NCI-H2029 (cell line): ENCODE measurements at regions not wholly inside any gene's neighbourhood (a gene's known extent, or its start where the extent isn't known, plus 50 kb on each side); places are given as distances from the start of the nearest gene placed in this dataset.
A peak's percentile ranks its signal among the peaks of the same experiment; 100 is the strongest.
"Not testable (repeated sequence)": the region's sequence is repeated elsewhere in the genome, so short reads cannot be mapped to it uniquely, and the experiment has no call there.

Experiments used
- DNase-seq: peaks from one replicate; lab custom pipeline; 2025; lab: John Stamatoyannopoulos, UW

GRCh38 chr2:8118940-8119781 is 562.7 kb upstream of the ID2 start:
- no peak for DNase-seq

GRCh38 chr2:8119782-8120505 is 561.9 kb upstream of the ID2 start:
- DNase-seq, result no peak

GRCh38 chr2:8120506-8120860 is 561.4 kb upstream of the ID2 start:
- no peak for DNase-seq

- DNase-seq, result no peak
Observed at GRCh38 chr2:8121022-8121825, 560.6 kb upstream of the ID2 start.

GRCh38 chr2:8121826-8122513 is 559.9 kb upstream of the ID2 start:
- DNase-seq, result no peak

- DNase-seq, result no peak
Observed at GRCh38 chr2:8122520-8122919, 559.3 kb upstream of the ID2 start.

GRCh38 chr2:8123464-8123863 is 558.4 kb upstream of the ID2 start:
- DNase-seq, result no peak

- DNase-seq, result no peak
Observed at GRCh38 chr2:8125741-8126711, 555.8 kb upstream of the ID2 start.

GRCh38 chr2:8126783-8127182 is 555.1 kb upstream of the ID2 start:
- DNase-seq, result no peak

- DNase-seq, result not testable (repeated sequence)
Observed at GRCh38 chr2:8131423-8131822, 550.4 kb upstream of the ID2 start.

GRCh38 chr2:8132351-8132831 is 549.5 kb upstream of the ID2 start:
- no peak for DNase-seq

- DNase-seq, result no peak
Observed at GRCh38 chr2:8132879-8133278, 549.0 kb upstream of the ID2 start.

GRCh38 chr2:8133363-8133762 is 548.5 kb upstream of the ID2 start:
- no peak for DNase-seq

GRCh38 chr2:8133913-8134472 is 547.9 kb upstream of the ID2 start:
- no peak for DNase-seq

- peak; percentile 57 for DNase-seq
Observed at GRCh38 chr2:8134473-8134932, 547.4 kb upstream of the ID2 start.

GRCh38 chr2:8134985-8135682 is 546.7 kb upstream of the ID2 start:
- DNase-seq, result no peak

GRCh38 chr2:8137801-8138200 is 544.1 kb upstream of the ID2 start:
- no peak for DNase-seq

GRCh38 chr2:8138525-8138922 is 543.3 kb upstream of the ID2 start:
- DNase-seq, result no peak

- DNase-seq, result no peak
Observed at GRCh38 chr2:8138923-8139667, 542.8 kb upstream of the ID2 start.
